Heart left ventricle (tissue), 16 donors: ENCODE measurements at regions not wholly inside any gene's neighbourhood (a gene's known extent, or its start where the extent isn't known, plus 50 kb on each side); places are given as distances from the start of the nearest gene placed in this dataset.
"Not testable (repeated sequence)": the region's sequence is repeated elsewhere in the genome, so short reads cannot be mapped to it uniquely, and the experiment has no call there.

ENCODE experiments used
- ATAC-seq, 4 donors: fragments of 200-7000 bp; cut with Tn5 transposase; one replicate each; pipeline ENCODE4 v1.9.1; 2020 to 2022; ENCODE audit warnings: moderate library complexity in 4 of 4, mild to moderate bottlenecking in 3 of 4, moderate number of reproducible peaks in 1 of 4
- DNase-seq, 5 donors: peaks; one replicate each; pipeline ENCODE4 v3.0.0-alpha.2; 2020
- H3K27ac ChIP-seq, 12 donors: fragments of 200-600 bp; sonication (generic) in 4 of 12; one replicate each; pipeline versions ENCODE4 v1.5.0 to v1.8.0; 2016 to 2022; ENCODE audit warnings: mild to moderate bottlenecking in 2 of 12
- H3K27me3 ChIP-seq, 9 donors: fragments of 200-600 bp; sonication (generic) in 2 of 9; one replicate each; pipeline versions ENCODE4 v1.5.1 to v1.8.0; 2016 to 2022; ENCODE audit warnings: mild to moderate bottlenecking in 3 of 9
- H3K36me3 ChIP-seq, 9 donors: fragments of 200-600 bp; sonication (generic) in 2 of 9; one replicate each; pipeline versions ENCODE4 v1.5.0 to v1.8.0; 2018 to 2022; ENCODE audit warnings: mild to moderate bottlenecking in 2 of 9
- H3K4me1 ChIP-seq, 12 donors: fragments of 200-600 bp; sonication (generic) in 4 of 12; one replicate each; pipeline versions ENCODE4 v1.5.0 to v1.8.0; 2016 to 2022; ENCODE audit warnings: mild to moderate bottlenecking in 3 of 12
- H3K4me3 ChIP-seq, 12 donors: fragments of 200-600 bp; sonication (generic) in 4 of 12; one replicate each; pipeline versions ENCODE4 v1.5.0 to v1.8.0; 2017 to 2022; ENCODE audit warnings: mild to moderate bottlenecking in 9 of 12, moderate library complexity in 4 of 12
- H3K9me3 ChIP-seq, 12 donors: fragments of 200-600 bp; sonication (generic) in 4 of 12; one replicate each; pipeline versions ENCODE4 v1.5.0 to v1.8.0; 2016 to 2022; ENCODE audit warnings: mild to moderate bottlenecking in 1 of 12
- CTCF ChIP-seq, 12 donors: fragments of 200-600 bp; sonication (generic) in 4 of 12; IDR thresholded peaks; one replicate each; pipeline versions ENCODE4 v1.5.0 to v1.8.0; 2018 to 2022; ENCODE audit warnings: antibody characterized with exemption in 12 of 12, mild to moderate bottlenecking in 5 of 12
- POLR2A ChIP-seq, 2 donors: fragments of 450-650 bp; IDR thresholded peaks; one replicate each; pipeline ENCODE4 v1.6.1; 2017; ENCODE audit warnings: antibody characterized with exemption in 2 of 2, mild to moderate bottlenecking in 2 of 2, moderate library complexity in 2 of 2
- WGBS, 4 donors: extraction: QIAGEN DNeasy Blood & Tissue Kit in 2 of 4; methylation state at CpG; one replicate each; pipeline versions ENCODE4 v1.1.5 to v1.1.7; 2013 to 2018; 5-methylcytosine and 5-hydroxymethylcytosine counted together
- intact Hi-C, 10 donors: fragments of 100-400 bp; cut with DNase I; formaldehyde crosslinking; loops; one replicate each; pipeline versions ENCODE4 v1.11.1 to v1.14.2; 2022
- donor health status: ischemic (EF 13 %, LVEDD 7.1; RV severe dilation, severe dysfunction).
- donor health status: healthy with polysubstance abuse.
- donor health status: DM: no; HTN: yes; CAD: no.
- donor health status: DM: no; HTN: no; CAD: no.
- donor health status: ischemic (EF 25% LVEDD 6.9; RV normal size, moderate dysfunction).
- donor health status: ischemic (EF 25% LVEDD 5.7; RV mildly dilated, moderate dysfunction).
- donor health status: healthy.
- donor health status: DM: yes; HTN: yes; CAD: no.
- donor health status: ischemic (EF 35%, LVEDD 5.7; RV mildly dilated, moderate dysfunction).
- donor health status: nonischemic (EF 11% LVEDD 7.7; RV severe dilation, severe dysfunction).
- donor health status: DM: yes; HTN: yes; CAD: no.
- donor health status: PGD.
- donor health status: ischemic (EF 29% LVEDD 5.4; RV normal size, mild dysfunction).
- donor health status: nonischemic (EF 23%, LVEDD 6.1; RV moderate dilation, normal function).

GRCh38 chr14:44609201-44609600 lies 102.1 kb upstream of the FSCB start:
- DNase-seq = no peak
- no peaks in the 10 kb centered on the region for H3K27me3 ChIP-seq
- no peak overlapping the region for H3K4me3 ChIP-seq
- TF ChIP-seq POLR2A (IDR thresholded peaks at IDR 0.05) (no peak), CTCF (IDR thresholded peaks at IDR 0.05) (no peak)
- 72 to 83% (median 74%) methylated on average over 1 of the region's 1 CpG for WGBS, 4 donors
- intact Hi-C loops = no loop called here
- H3K36me3 ChIP-seq = no peaks in the 10 kb centered on the region
- no peaks in the 10 kb centered on the region for H3K9me3 ChIP-seq
- H3K4me1 ChIP-seq = no peaks in the 10 kb centered on the region
- no peak for ATAC-seq
- H3K27ac ChIP-seq = no peak overlapping the region

- no peaks in the 10 kb centered on the region for H3K4me1 ChIP-seq
- 91 to 98% (median 93%) methylated on average over 1 of the region's 1 CpG for WGBS, 4 donors
- H3K27me3 ChIP-seq = no peaks in the 10 kb centered on the region
- ATAC-seq (no peak), DNase-seq (no peak)
- H3K27ac ChIP-seq = no peak overlapping the region
- TF ChIP-seq CTCF (IDR thresholded peaks at IDR 0.05) = no peak
- TF ChIP-seq POLR2A (IDR thresholded peaks at IDR 0.05) = no peak
- H3K36me3 ChIP-seq = no peaks in the 10 kb centered on the region
- no peaks in the 10 kb centered on the region for H3K9me3 ChIP-seq
- intact Hi-C loops = no loop called here
- no peak overlapping the region for H3K4me3 ChIP-seq
Observed at GRCh38 chr14:44607701-44608100, 100.6 kb upstream of the FSCB start.

- TF ChIP-seq POLR2A (IDR thresholded peaks at IDR 0.05) (no peak), CTCF (IDR thresholded peaks at IDR 0.05) (no peak)
- WGBS, 4 donors = 71 to 90% (median 77%) methylated on average over 3 of the region's 3 CpGs
- H3K27me3 ChIP-seq = no peaks in the 10 kb centered on the region
- H3K27ac ChIP-seq = no peak overlapping the region
- DNase-seq (no peak), ATAC-seq (no peak)
- H3K4me1 ChIP-seq = no peaks in the 10 kb centered on the region
- no peaks in the 10 kb centered on the region for H3K9me3 ChIP-seq
- no peak overlapping the region for H3K4me3 ChIP-seq
- intact Hi-C loops = no loop called here
- H3K36me3 ChIP-seq = no peaks in the 10 kb centered on the region
Observed at GRCh38 chr14:44606576-44606975, 99.5 kb upstream of the FSCB start.

- H3K9me3 ChIP-seq, DNase-seq, H3K36me3 ChIP-seq, H3K4me1 ChIP-seq, H3K27me3 ChIP-seq, ATAC-seq, H3K4me3 ChIP-seq, H3K27ac ChIP-seq, intact Hi-C loops: not testable (repeated sequence)
- 96 to 97% (median 97%) methylated on average over 14 to 37 of the region's 37 CpGs for WGBS, 4 donors
Observed at GRCh38 chr14:44601266-44601665, 94.2 kb upstream of the FSCB start.

GRCh38 chr14:44589180-44589579 lies 82.1 kb upstream of the FSCB start:
- Histone ChIP-seq H3K36me3 (no peaks in the 10 kb centered on the region), H3K4me1 (no peaks in the 10 kb centered on the region), H3K4me3 (no peak overlapping the region), H3K27ac (no peak overlapping the region), H3K27me3 (no peaks in the 10 kb centered on the region), H3K9me3 (no peaks in the 10 kb centered on the region)
- ATAC-seq (no peak), DNase-seq (no peak)
- TF ChIP-seq POLR2A (IDR thresholded peaks at IDR 0.05) = no peak
- no peak for TF ChIP-seq CTCF (IDR thresholded peaks at IDR 0.05)
- intact Hi-C loops = no loop called here
- WGBS, 4 donors = 83 to 90% (median 85%) methylated on average over 3 of the region's 3 CpGs
